GM21717 (cell line): ENCODE measurements at regions not wholly inside any gene's neighbourhood (a gene's known extent, or its start where the extent isn't known, plus 50 kb on each side); places are given as distances from the start of the nearest gene placed in this dataset.
"Not testable (repeated sequence)": the region's sequence is repeated elsewhere in the genome, so short reads cannot be mapped to it uniquely, and the experiment has no call there.

Experiments
- ATAC-seq: cut with Tn5 transposase; IDR thresholded peaks from one replicate; pipeline ENCODE4 v1.9.1; 2021; ENCODE audit warnings: mild to moderate bottlenecking, moderate library complexity; ENCODE audit not compliant: unreplicated experiment

- no peak for ATAC-seq
Measured at GRCh38 chr1:199184180-199184579, 545.3 kb downstream of the PTPRC start.

- no peak for ATAC-seq
Measured at GRCh38 chr1:199194862-199195261, 556.0 kb downstream of the PTPRC start.

- no peak for ATAC-seq
Measured at GRCh38 chr1:199197695-199198094, 558.9 kb downstream of the PTPRC start.

- no peak for ATAC-seq
Measured at GRCh38 chr1:199202331-199202730, 563.5 kb downstream of the PTPRC start.

GRCh38 chr1:199204231-199204630, 565.4 kb downstream of the PTPRC start:
- no peak for ATAC-seq

- no peak for ATAC-seq
Measured at GRCh38 chr1:199205740-199206441, 567.1 kb downstream of the PTPRC start.

- ATAC-seq = no peak
Measured at GRCh38 chr1:199208847-199209246, 570.0 kb downstream of the PTPRC start.

- ATAC-seq = no peak
Measured at GRCh38 chr1:199218065-199218464, 579.2 kb downstream of the PTPRC start.

- no peak for ATAC-seq
Measured at GRCh38 chr1:199218533-199218932, 579.7 kb downstream of the PTPRC start.

- ATAC-seq = no peak
Measured at GRCh38 chr1:199220031-199220430, 581.2 kb downstream of the PTPRC start.

GRCh38 chr1:199221371-199222150, 582.7 kb downstream of the PTPRC start:
- no peak for ATAC-seq

- ATAC-seq = no peak
Measured at GRCh38 chr1:199223936-199224335, 585.1 kb downstream of the PTPRC start.

GRCh38 chr1:199226163-199226562, 587.3 kb downstream of the PTPRC start:
- peak; percentile 86 for ATAC-seq

GRCh38 chr1:199242147-199242546, 603.3 kb downstream of the PTPRC start:
- no peak for ATAC-seq

GRCh38 chr1:199242601-199243000, 603.8 kb downstream of the PTPRC start:
- ATAC-seq = no peak

- ATAC-seq = peak; percentile 100
Measured at GRCh38 chr1:199243423-199244061, 604.7 kb downstream of the PTPRC start.

GRCh38 chr1:199245946-199246345, 607.1 kb downstream of the PTPRC start:
- no peak for ATAC-seq

GRCh38 chr1:199246716-199247115, 607.9 kb downstream of the PTPRC start:
- no peak for ATAC-seq

GRCh38 chr1:199247891-199248290, 609.1 kb downstream of the PTPRC start:
- no peak for ATAC-seq

- ATAC-seq = not testable (repeated sequence)
Measured at GRCh38 chr1:199254040-199254439, 615.2 kb downstream of the PTPRC start.

GRCh38 chr1:199261328-199261727, 622.5 kb downstream of the PTPRC start:
- ATAC-seq = no peak

- no peak for ATAC-seq
Measured at GRCh38 chr1:199264283-199264682, 625.4 kb downstream of the PTPRC start.
